Activated T-cell treated with anti-CD3 and anti-CD28 coated beads, Interleukin-2, amount 50 U/mL, for 4 hours (primary cell): ENCODE measurements at regions not wholly inside any gene's neighbourhood (a gene's known extent, or its start where the extent isn't known, plus 50 kb on each side); places are given as distances from the start of the nearest gene placed in this dataset.

Experiments
- ATAC-seq, 2 donors: fragments of 200-7000 bp; cut with Tn5 transposase; one replicate each; pipeline ENCODE4 v1.10.0; 2021
- DNase-seq: peaks from one replicate; pipeline ENCODE4 v3.0.0-alpha.2; 2020
- H3K27me3 Mint-ChIP-seq: one replicate; pipeline ENCODE4 v1.8.0; 2021; ENCODE audit warnings: low read depth, mixed read lengths
- H3K36me3 Mint-ChIP-seq: one replicate; pipeline ENCODE4 v1.8.0; 2022; ENCODE audit warnings: mixed read lengths; ENCODE audit not compliant: insufficient read depth
- H3K4me1 Mint-ChIP-seq: one replicate; pipeline ENCODE4 v1.8.0; 2021; ENCODE audit warnings: low read depth, mixed read lengths
- H3K4me3 Mint-ChIP-seq: one replicate; pipeline ENCODE4 v1.8.0; 2021; ENCODE audit warnings: mild to moderate bottlenecking, moderate library complexity, mixed read lengths
- H3K9me3 Mint-ChIP-seq: one replicate; pipeline ENCODE4 v1.8.0; 2021; ENCODE audit warnings: mixed read lengths

DNA sequence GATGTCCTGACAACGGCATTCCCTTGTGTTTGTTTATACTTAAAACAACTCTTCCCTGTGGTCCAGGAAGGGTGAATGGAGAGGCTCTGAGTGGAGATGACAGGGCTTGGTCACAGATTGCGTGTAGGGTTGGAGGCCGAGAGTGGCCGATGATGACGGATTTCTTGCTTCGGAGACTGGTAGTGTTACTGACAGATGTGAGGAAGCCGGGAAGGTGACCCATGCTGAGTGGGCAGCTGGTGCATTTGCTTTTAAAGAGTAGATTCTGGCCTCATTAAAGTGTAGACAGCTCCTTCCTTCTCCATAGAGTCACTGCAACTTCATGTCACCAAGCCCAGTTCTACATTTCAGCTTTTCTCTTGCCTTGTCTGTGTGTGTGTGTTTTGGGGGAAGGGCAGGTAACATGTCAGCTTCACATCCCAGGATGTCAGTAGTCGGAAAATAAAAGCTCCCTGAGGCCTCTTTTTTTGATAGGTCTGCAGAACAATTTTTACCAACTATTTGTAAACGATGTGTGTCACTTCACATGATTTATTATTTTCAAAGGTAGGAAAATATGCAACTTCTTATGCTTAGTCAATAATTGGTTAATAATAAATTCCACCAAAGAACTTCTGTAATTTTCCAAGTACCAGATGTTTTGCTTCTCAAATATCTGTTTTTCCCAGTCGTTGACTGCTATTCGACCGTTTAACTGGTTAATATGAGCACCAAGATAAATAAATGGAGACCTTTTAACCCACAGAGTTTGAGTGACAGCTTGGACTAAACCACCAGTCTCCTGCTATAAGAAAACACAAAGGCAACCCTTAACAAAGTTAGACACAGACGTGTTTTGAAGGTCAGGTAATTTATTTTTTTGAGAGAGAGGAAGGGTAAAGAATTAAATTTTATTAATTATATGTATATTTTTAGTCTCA lies 436.9 kb downstream of the SLC4A3 start:
- no peak for ATAC-seq
- Mint-ChIP-seq H3K4me3 (no peak overlapping the region), H3K36me3 (no peaks in the 10 kb centered on the region), H3K9me3 (no peaks in the 10 kb centered on the region), H3K27me3 (peaks cover 7% of the 10 kb centered on the region), H3K4me1 (no peaks in the 10 kb centered on the region)
- no peak for DNase-seq

DNA sequence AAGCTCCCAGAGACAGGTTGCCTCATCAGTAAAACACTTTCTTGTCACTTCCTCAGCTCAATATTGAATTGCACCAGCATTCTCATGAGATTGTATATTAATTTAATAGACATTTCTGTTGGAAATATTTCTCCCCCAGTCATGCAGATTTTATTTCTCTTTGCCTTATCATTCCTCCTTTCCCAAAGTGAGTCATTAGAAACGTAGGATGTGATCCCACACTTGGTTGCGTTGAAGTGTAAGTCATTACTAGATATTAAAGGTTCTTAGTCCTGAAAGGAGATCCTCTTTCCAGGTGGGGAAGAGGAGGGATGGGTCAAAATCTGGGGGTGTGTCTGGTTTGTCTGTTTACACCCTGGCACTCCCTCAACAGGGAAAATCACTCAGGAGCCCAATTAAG lies 438.2 kb downstream of the SLC4A3 start:
- Mint-ChIP-seq H3K4me1 (no peaks in the 10 kb centered on the region), H3K27me3 (peaks cover 3% of the 10 kb centered on the region), H3K4me3 (no peak overlapping the region), H3K36me3 (no peaks in the 10 kb centered on the region), H3K9me3 (no peaks in the 10 kb centered on the region)
- DNase-seq: no peak
- ATAC-seq: no peak

DNA sequence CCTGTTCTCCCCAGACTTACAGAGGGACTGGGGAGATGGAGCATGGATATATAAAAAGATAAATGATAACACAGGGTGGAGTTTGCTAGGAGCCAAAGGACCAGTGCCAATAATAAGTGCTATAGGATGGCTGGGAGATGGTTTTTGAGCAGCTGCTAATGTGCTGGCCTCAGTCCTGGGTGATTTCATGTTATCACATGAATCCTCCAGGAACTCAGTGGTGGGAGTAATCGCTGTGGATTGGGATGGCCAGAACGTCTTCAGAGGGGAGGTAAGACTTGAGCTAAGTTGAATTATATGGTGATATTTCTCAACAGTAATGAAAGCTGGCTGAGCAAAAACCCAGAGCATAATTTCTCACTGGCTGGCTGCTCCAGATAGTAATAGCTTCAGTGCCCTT lies 441.4 kb downstream of the SLC4A3 start:
- no peaks in the 10 kb centered on the region for H3K27me3 Mint-ChIP-seq

DNA sequence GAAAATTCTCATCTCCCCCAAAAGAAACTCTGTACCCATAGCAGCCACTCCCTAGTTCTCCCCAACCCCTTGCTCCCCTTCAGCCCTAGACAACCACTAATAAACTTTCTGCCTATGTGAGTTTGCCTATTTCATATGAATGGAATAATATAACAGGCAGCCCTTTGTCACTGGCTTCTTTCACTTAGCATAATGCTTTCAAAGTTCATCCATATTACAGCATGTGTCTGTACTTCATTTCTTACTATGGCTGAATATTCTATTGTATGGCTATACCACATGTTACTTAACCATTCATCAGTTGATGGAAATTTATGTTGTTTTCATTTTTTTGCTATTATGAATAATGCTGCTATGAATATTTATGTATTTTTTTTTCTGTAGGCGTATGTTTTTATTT lies 442.9 kb downstream of the SLC4A3 start:
- H3K9me3 Mint-ChIP-seq: no peaks in the 10 kb centered on the region

More for the DNA sequence above, 441.4 kb downstream of the SLC4A3 start:
- ATAC-seq (no peak), DNase-seq (no peak)
- Mint-ChIP-seq H3K4me3 (no peak overlapping the region), H3K36me3 (no peaks in the 10 kb centered on the region), H3K9me3 (no peaks in the 10 kb centered on the region), H3K4me1 (no peaks in the 10 kb centered on the region)

DNA sequence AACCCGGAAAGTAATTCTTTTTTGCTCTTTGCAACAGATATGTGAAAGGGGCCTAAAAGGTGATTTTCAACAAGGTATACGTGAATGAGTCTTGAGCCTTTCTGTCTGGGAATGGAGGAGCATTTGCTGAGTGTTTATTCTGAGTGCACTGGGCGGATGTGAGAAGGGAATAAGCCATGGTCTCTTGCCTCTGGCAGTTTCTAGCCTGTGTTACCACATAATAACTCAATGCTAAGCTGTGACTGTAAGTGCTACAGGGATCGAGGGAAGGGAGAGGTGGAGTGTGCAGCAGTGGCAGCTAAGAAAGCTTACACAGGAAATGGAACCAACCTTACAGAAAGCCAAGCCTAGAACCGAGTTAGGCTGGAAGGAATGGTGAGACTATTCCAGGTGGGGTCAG lies 444.3 kb downstream of the SLC4A3 start:
- no peaks in the 10 kb centered on the region for H3K4me1 Mint-ChIP-seq
- no peaks in the 10 kb centered on the region for H3K9me3 Mint-ChIP-seq
- ATAC-seq (no peak), DNase-seq (no peak)
- H3K36me3 Mint-ChIP-seq: no peaks in the 10 kb centered on the region
- no peak overlapping the region for H3K4me3 Mint-ChIP-seq
- H3K27me3 Mint-ChIP-seq: no peaks in the 10 kb centered on the region

More for the DNA sequence above, 442.9 kb downstream of the SLC4A3 start:
- H3K27me3 Mint-ChIP-seq: no peaks in the 10 kb centered on the region
- DNase-seq (no peak), ATAC-seq (no peak)
- no peaks in the 10 kb centered on the region for H3K4me1 Mint-ChIP-seq
- H3K4me3 Mint-ChIP-seq: no peak overlapping the region
- H3K36me3 Mint-ChIP-seq: no peaks in the 10 kb centered on the region

DNA sequence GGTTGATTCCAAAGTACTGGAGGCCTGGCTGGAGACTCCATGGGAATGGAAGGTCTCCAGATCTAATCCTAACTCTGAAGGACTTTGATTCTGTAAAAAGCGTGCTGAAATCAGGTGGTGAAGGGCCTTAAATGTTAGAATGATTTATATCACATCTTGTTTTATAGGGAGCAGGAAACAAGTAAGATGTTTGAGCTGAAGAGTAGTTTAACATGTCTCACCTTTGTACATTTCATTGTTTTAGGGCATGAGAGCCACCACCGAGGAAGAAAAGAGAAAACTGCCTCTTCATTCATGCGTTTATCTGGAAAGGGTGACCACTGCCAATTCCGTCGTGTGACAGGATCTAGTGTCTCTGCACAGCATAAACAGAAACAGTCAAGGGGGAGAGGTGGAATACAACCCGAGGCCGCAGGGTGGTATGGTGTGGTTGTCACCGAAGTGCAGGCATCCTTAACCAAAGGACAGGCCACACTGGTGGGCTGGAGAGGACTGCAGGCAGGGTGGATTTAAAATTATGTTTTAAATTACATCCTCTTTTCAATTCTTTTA lies 445.3 kb downstream of the SLC4A3 start:
- Mint-ChIP-seq H3K4me1 (no peaks in the 10 kb centered on the region), H3K9me3 (no peaks in the 10 kb centered on the region), H3K36me3 (no peaks in the 10 kb centered on the region), H3K27me3 (no peaks in the 10 kb centered on the region), H3K4me3 (no peak overlapping the region)
- DNase-seq: no peak
- ATAC-seq: no peak

DNA sequence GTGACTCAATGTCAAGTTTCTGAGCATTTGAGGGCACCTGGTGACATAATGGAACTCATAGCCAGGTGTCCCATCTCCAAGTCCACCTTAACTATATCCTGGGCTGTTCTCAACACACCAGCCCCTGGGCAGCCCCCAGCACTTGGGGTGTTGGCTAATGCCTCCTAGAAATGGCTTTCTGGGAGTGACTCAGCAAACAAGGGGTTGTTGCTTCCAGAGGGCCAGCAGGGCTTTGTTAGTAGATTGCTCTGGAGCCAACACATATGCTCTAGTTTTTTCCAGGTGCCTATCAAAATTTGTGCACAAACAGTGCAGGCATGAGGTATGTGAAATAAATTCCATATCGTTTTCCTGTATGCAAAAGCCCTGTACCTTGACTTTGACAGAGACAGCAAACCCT lies 448.4 kb downstream of the SLC4A3 start:
- Mint-ChIP-seq H3K9me3 (no peaks in the 10 kb centered on the region), H3K4me1 (no peaks in the 10 kb centered on the region), H3K36me3 (no peaks in the 10 kb centered on the region), H3K27me3 (no peaks in the 10 kb centered on the region), H3K4me3 (no peak overlapping the region)
- no peak for ATAC-seq
- no peak for DNase-seq

DNA sequence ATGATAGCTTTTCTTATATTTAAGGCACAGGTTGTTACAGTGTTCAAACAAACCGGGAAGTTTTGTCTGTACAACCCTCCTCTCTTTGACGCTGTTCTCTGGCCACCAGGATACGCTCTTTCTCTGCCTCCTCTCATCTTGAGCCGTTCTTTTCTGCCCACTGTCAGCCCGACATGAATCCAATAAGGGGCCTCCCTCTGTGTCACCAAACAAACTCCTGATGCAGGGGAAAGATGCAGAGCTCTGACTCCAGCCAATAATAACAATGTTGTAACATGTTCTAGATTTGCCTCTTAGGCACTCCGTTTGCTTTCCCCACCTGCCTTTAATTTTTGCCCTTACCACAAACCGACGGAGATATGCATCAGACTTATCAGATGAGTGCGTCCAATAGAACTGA lies 449.3 kb downstream of the SLC4A3 start:
- ATAC-seq: no peak
- Mint-ChIP-seq H3K9me3 (no peaks in the 10 kb centered on the region), H3K4me1 (no peaks in the 10 kb centered on the region), H3K27me3 (no peaks in the 10 kb centered on the region), H3K4me3 (no peak overlapping the region), H3K36me3 (no peaks in the 10 kb centered on the region)
- DNase-seq: no peak

DNA sequence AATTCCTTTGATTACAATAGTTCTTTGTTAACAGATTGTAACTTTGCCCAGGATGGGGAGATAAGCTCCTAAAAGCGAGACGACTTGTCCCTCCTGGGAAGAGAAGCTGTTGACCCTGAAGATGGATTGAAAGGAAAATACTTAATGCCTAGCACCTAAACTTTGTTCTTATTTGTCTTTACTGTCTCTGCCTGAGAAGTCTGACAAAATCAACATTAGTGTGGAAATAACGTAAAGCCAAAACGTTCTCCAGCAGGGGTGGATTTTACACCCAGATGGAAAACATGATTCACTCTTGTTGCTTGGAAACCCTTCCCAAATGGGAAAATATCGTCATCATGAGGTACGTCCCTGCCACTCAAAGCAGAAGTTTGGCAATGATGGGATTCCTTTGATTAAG lies 450.1 kb downstream of the SLC4A3 start:
- DNase-seq (no peak), ATAC-seq (no peak)
- no peaks in the 10 kb centered on the region for H3K27me3 Mint-ChIP-seq
- no peaks in the 10 kb centered on the region for H3K9me3 Mint-ChIP-seq
- H3K4me1 Mint-ChIP-seq: no peaks in the 10 kb centered on the region
- no peak overlapping the region for H3K4me3 Mint-ChIP-seq
- no peaks in the 10 kb centered on the region for H3K36me3 Mint-ChIP-seq

DNA sequence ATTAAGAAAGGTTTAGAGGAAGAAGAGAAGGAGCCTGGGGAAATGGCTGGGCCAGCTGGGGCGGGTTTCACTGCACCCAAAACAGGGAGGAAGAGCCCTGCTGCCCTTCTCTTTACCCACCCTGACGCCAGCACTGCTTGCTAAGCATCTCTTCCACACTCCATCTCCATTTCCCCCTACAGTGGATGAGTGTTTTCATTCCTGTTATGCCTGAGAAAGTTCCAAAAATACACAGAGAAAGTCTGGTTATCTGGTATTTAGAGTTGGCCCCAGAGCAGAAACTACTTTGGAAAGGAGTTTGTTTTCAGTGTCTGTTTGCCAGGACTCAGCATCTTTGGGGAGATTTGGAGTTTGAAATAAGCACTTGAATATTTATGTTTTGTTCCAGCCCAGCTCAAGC lies 451.0 kb downstream of the SLC4A3 start:
- Mint-ChIP-seq H3K9me3 (no peaks in the 10 kb centered on the region), H3K36me3 (no peaks in the 10 kb centered on the region), H3K4me1 (no peaks in the 10 kb centered on the region), H3K4me3 (no peak overlapping the region), H3K27me3 (no peaks in the 10 kb centered on the region)
- DNase-seq (no peak), ATAC-seq (no peak)

DNA sequence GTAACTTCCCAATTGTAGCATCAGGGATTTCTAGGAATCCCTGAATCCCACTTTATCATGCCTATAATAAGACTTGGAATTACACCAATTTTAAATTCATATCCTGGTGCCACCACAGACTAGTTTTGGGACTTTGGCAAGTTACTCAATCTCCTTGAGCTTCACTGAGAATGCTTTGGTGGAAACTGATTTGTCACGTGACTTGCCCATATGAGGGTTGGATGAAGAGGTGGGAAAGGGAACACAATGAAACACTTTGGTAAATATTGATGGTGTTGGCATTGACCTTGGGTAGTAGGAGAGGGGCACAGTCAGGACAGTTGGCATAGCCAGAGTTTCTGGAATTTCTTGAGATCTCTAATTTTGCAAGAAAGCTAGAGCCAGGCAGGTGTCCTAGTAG lies 452.2 kb downstream of the SLC4A3 start:
- H3K4me1 Mint-ChIP-seq: no peaks in the 10 kb centered on the region
- H3K9me3 Mint-ChIP-seq: no peaks in the 10 kb centered on the region
- ATAC-seq: no peak
- no peak overlapping the region for H3K4me3 Mint-ChIP-seq
- H3K27me3 Mint-ChIP-seq: no peaks in the 10 kb centered on the region
- no peak for DNase-seq
- no peaks in the 10 kb centered on the region for H3K36me3 Mint-ChIP-seq

DNA sequence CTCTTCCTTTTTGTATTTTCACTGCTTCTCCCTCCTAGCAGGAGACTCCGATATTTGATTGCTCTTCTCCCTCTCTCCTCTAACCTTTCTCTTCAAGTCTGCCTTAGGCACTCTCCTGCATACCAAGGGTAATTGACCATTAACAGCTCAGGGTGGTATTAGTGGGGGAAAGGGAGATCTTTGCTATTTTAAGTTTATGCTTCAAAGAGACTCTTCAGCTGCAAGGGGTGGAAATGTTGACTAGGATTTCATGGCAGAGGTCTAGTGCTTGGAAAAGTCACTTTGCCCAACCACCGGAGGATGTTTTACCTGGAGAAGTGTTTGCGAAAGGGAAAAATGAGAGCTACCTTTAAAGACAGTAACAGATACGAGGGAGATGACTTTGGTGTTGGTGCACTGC lies 453.7 kb downstream of the SLC4A3 start:
- no peak overlapping the region for H3K4me3 Mint-ChIP-seq
- ATAC-seq (no peak), DNase-seq (no peak)
- H3K4me1 Mint-ChIP-seq: no peaks in the 10 kb centered on the region
- H3K27me3 Mint-ChIP-seq: no peaks in the 10 kb centered on the region
- no peaks in the 10 kb centered on the region for H3K36me3 Mint-ChIP-seq
- no peaks in the 10 kb centered on the region for H3K9me3 Mint-ChIP-seq

DNA sequence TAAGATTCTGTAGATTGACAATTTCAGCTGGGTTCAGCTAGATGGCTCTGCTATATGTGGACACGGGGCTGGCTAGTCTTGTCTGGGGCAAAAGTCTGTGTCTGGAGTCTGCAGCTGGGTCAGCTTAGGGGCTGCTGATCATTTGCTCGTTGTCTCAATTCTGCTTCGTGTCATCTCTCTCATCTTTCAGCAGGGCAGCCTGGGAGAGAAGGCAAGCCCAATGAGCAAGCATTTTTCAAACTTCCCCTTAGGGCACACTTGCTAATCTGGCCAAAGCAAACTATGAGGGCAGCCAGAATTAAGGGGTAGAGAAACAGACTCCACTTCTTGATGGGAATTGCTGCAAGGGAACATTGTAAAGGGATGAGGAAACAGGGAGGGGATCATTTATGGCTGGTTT lies 462.6 kb downstream of the SLC4A3 start:
- Mint-ChIP-seq H3K4me1 (no peaks in the 10 kb centered on the region), H3K27me3 (peaks cover 3% of the 10 kb centered on the region), H3K4me3 (no peak overlapping the region), H3K9me3 (no peaks in the 10 kb centered on the region), H3K36me3 (no peaks in the 10 kb centered on the region)
- ATAC-seq: no peak
- no peak for DNase-seq

DNA sequence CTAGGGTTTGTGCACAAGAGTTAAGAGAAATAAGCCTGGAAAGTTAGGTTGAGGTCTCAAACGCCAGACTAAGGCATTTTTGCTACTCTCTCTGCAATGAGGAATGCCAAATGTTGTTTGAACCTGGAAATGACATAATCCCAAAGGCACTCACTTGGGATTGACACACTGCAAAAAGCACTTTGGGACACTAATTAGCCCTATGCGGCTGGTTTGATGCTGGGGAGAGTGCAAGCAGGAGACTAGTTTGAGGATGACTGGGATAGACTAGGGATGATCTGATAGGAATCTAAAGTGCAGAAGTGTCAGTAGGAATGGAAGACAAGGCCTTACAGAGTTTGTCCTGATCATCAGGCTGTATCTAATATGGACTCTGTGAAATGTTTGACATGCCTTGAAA lies 469.0 kb downstream of the SLC4A3 start:
- DNase-seq: no peak
- Mint-ChIP-seq H3K27me3 (no peaks in the 10 kb centered on the region), H3K9me3 (peaks cover 3% of the 10 kb centered on the region), H3K4me1 (no peaks in the 10 kb centered on the region), H3K36me3 (no peaks in the 10 kb centered on the region), H3K4me3 (no peak overlapping the region)
- ATAC-seq: no peak

DNA sequence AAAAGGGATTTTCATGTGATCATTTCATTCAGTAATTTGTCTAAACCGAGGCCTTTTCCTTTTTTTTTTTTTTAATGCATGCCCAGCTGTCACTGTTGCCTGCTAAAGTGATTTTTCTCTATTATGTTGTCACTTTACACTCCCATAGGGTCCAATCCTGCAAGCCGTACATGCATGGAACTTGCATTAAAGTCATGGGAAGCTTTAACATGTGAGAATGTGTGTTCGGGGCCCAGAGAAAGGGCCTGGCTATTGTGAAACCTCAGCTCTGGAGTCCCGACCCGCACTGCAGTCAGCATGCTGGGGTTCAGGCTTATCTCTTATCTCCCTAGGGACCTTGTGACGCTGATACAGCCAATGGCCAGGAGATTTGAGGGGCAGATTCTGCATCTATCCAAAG lies 474.6 kb downstream of the SLC4A3 start:
- no peaks in the 10 kb centered on the region for H3K4me1 Mint-ChIP-seq

More for the DNA sequence above, 474.6 kb downstream of the SLC4A3 start:
- Mint-ChIP-seq H3K27me3 (no peaks in the 10 kb centered on the region), H3K4me3 (no peak overlapping the region), H3K9me3 (peaks cover 3% of the 10 kb centered on the region), H3K36me3 (no peaks in the 10 kb centered on the region)
- DNase-seq: no peak
- ATAC-seq: no peak
